NCI-H774 (cell line): ENCODE measurements at regions not wholly inside any gene's neighbourhood (a gene's known extent, or its start where the extent isn't known, plus 50 kb on each side); places are given as distances from the start of the nearest gene placed in this dataset.

Source experiments
- DNase-seq: peaks from one replicate; lab custom pipeline; 2025; lab: John Stamatoyannopoulos, UW

- no peak for DNase-seq
Observed at GRCh38 chr1:30034627-30035521, 688.5 kb downstream of the MATN1 start.

DNA sequence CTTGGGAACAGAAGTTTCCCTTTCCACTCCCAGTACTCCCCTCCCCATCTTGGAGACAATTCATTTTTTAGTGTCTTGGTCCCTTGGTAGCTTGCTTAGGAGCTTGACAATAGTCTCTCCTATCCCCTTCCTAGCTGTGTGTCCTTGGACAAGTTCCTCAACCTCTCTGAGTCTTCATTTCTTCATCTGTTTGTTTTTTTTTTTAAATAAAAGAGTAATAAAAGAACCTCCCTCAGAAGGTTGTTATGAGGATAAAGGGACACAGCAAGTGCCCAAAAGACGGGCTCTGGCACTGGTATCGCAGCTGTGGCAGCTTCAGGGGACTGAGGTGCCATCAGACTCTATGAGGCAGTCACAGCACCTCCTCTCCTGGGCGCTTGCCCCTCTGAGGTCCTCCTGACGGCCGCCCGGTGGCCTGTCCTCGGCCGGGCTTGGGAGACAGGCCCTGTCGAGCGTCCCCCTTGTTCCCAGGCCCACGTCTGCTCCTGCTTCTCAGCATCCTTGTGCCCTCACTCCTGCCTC, 689.2 kb downstream of the MATN1 start:
- DNase-seq, result no peak

- DNase-seq, result no peak
Observed at GRCh38 chr1:30033256-30034104, 689.9 kb downstream of the MATN1 start.

- DNase-seq, result no peak
Observed at GRCh38 chr1:30032302-30032701, 691.1 kb downstream of the MATN1 start.

DNA sequence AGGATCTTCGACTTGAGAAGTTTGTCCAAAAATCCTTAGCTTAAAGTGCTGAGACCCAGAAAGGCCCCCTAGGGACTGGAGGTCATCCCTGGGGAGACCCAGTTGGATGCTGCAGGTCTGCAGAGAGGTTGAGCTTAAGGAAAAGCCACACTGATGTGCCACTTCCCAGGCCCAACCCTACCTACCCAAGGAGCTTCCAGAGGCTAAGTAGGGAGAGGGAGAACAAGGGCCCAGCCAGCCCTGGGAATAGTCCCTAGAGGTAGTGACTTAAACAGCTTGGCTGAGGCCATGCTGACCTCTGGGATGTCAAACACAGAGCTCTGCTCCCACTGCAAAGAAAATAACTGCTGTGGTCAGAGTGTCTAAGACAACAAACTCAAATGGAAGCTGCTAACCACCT, 693.7 kb downstream of the MATN1 start:
- no peak for DNase-seq

GRCh38 chr1:30028939-30029338, 694.4 kb downstream of the MATN1 start:
- DNase-seq, result no peak

GRCh38 chr1:30028283-30028682, 695.1 kb downstream of the MATN1 start:
- no peak for DNase-seq

DNA sequence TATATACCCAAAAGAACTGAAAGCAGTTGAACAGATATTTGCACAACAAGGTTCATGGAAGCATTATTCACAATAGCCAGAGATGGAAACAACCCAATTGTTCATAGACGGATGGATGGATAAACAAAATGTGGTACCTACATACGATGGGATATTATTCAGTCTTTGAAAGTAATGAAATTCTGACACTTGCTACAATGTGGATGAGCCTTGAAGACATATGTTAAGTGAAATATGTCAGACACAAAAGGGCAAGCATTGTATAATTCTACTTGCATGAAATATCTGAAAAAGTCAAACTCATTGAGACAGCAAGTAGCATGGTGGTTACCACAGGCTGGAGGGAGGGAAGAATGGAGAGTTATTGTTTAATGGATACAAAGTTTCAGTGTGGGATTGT, 696.1 kb downstream of the MATN1 start:
- no peak for DNase-seq

GRCh38 chr1:30024411-30025195, 698.8 kb downstream of the MATN1 start:
- no peak for DNase-seq

DNA sequence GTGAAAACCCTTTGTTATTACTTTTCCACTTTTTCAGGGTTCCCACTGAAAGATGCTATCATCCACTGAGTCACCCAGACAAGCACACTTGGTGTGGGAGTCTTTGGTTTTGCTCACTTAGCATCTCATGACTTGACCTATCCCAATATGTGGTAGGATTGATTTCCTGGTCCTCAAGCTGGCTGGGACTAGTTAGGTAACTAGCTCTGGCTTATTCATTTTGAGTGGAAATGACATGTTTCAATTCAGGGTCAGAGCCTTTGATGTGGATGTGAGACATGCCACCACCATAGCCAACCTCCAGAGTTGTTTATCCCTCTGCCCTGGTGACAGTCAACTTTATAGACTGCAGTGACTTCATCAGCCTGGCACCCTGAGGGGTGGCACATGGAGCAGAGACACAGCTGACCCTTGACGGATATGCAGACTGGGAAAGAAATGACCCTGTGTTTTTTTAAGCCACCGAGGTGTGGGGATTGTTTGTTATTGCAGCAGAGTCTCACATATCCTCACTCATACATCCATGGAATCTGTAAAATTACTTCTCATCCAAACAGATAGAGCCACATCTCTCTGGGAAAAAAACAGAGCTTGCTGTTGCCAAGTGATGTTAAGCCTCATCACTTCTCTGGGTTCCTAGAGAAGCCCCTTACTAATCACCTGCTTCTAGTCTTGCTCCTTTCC, 699.9 kb downstream of the MATN1 start:
- DNase-seq, result no peak

DNA sequence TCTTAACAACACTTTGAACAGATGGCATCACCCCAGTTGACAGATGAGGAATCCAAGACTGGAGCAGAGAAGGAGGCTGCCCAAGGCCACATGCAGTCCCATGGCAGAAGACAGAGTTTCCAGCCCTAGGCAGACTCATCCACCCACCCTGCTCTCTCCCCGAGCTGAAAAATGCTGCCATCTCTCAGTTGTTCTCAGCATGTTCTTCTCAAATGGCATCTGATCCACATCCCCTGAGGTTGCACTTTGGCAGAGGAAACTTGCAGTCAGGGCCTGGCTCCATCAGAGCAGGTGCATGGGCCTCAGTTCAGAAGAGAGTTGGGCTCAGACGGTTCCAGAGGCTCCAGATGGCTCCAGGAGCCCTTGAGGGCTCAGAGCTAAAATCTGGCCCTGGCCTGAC, 709.4 kb downstream of the MATN1 start:
- no peak for DNase-seq

DNA sequence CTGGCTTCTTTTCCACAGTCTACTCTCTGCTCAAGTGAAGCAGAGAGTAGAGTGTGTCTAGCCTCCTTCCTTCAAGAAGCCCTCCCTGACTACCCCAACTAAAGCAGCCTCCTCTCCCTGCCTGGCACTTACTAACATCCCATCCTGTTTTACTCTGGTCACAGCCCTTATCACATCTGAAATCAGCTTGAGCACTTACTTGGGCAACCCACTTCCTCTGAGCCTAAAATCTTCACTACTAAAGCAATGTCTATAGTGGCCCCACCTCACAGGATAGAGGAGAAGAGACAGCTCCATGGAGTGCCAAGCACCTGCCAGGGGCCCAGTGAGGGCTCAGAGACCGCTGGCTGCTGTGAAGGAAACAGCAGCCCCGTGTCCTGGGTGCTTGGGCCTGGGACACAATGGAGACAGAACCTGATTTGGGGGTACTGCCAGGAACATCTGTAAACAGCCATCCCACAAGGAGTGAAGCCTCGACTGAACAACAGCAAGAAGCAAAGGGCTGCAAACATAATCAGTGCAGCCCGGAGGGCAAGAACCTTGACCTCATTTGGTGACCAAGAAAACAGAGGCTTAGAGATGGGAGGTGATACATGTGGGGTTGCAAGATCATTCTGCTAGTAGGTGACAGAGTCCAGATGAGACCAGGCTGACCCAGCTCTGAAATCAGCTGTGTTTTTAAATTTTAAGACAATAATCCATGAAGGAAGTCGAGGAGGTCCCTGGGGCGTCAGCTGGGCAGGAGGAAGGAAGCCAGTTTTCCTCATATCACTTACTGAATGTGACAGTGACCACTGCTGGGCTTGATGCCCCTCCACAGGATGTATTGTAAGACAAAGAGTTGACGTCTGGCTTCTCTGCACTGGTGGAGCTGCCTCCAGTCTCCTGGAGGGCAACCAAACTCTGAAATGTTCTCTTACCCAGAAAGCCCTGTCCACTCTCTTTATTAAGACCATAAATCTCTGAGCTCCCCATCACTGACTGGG, 710.6 kb downstream of the MATN1 start:
- DNase-seq, result no peak

DNA sequence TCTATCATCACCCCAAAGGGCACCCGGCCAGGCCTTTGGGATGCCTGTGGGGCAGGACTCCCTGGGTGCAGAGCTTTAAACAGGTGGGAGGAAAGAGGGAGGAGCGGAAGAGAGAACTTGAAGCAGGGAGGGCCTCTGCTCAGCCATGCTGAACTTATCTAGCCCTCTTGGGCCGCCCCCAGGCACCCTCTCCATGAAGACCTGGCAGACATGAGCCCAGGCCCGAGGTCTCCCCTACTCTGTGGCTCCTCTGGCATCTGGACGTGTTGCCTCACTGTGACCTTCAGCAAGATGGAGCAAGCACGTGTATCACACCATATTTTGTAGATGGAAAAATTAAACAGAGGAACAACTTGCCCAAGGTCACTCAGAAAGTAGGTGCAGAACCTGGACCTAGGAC, 711.4 kb downstream of the MATN1 start:
- DNase-seq, result no peak

- DNase-seq, result no peak
Observed at GRCh38 chr1:30010506-30011106, 712.8 kb downstream of the MATN1 start.

GRCh38 chr1:30009720-30010119, 713.7 kb downstream of the MATN1 start:
- DNase-seq, result no peak

GRCh38 chr1:30008998-30009657, 714.3 kb downstream of the MATN1 start:
- no peak for DNase-seq

- no peak for DNase-seq
Observed at GRCh38 chr1:30008372-30008997, 714.9 kb downstream of the MATN1 start.

DNA sequence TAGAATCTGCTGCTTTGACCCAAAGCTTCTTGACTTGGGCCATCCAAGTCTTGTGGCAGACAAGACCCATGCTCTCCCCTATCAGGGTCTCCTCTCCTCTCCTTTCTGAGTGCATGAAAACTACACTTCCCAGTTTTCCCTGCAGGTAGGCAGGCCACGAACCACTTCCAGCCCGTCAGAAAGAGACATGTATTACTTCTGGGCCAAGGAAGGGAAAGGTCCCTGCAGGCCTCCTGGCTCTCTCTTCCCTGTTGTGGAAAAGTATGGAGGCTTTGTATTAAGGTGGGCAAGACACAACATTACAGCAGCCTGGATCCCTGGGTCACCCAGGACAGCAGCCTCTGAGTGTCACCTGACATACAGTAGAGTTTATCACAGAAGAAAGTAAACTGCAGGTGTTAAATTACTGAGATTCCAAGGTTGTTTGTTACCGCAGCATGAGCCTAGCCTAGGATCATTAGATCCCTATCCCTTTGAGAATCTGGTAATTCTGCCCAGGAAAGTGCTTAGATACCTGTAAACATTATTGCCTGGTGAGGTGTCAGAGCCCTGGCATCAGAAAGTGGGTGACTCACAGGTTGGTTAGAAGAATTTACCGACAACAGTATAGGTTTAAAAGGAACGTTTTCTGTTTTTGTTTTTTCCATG, 717.3 kb downstream of the MATN1 start:
- DNase-seq, result no peak
